ENCODE measurements at regions not wholly inside any gene's neighbourhood (a gene's known extent, or its start where the extent isn't known, plus 50 kb on each side); places are given as distances from the start of the nearest gene placed in this dataset.

- TF ChIP-seq CTCF (IDR thresholded peaks at IDR 0.05; ENCODE audit: insufficient read depth, low read length) (no peak), POLR2AphosphoS5 (IDR thresholded peaks at IDR 0.05; ENCODE audit: low read depth) (no peak), GABPA (IDR thresholded peaks at IDR 0.05; ENCODE audit: low read depth) (no peak)
Observed at GRCh38 chr11:45402049-45402630, 116.0 kb upstream of the SYT13 start.

All from HL-60 (cell line).